IMR-90 (cell line): ENCODE measurements at regions not wholly inside any gene's neighbourhood (a gene's known extent, or its start where the extent isn't known, plus 50 kb on each side); places are given as distances from the start of the nearest gene placed in this dataset.

Experiments
- ATAC-seq: fragments of 200-7000 bp; cut with Tn5 transposase; 2 replicates; pipeline ENCODE4 v1.9.1; 2020; ENCODE audit warnings: low read depth, mild to moderate bottlenecking, moderate library complexity
- BruUV-seq: library from RNA; stranded (reverse); fragments of 400-500 nt; replicated peaks from 2 replicates; lab custom pipeline; 2021; lab: Mats Ljungman, UMichigan
- CTCF ChIA-PET: fragments of 300-600 bp; formaldehyde crosslinking; extraction: SDS; loops from one replicate; lab custom pipeline; 2021; ENCODE audit warnings: antibody characterized with exemption; lab: Yijun Ruan, JAX
- POLR2A ChIA-PET: fragments of 300-600 bp; sonication (Branson Sonifier 250); formaldehyde crosslinking; loops from one replicate; lab custom pipeline; 2022; ENCODE audit warnings: antibody characterized with exemption; ENCODE audit not compliant: unreplicated experiment; lab: Charles Lee
- DNase-seq: peaks from one replicate; pipeline ENCODE4 v3.0.0; 2013
- H2AFZ ChIP-seq: replicated peaks from 2 replicates; pipeline ENCODE3; 2013; ENCODE audit warnings: low read length, mild to moderate bottlenecking; ENCODE audit not compliant: poor library complexity
- H2AK5ac ChIP-seq: 2 replicates; pipeline ENCODE4 v1.6.1; 2013; ENCODE audit warnings: low read depth, low read length, inconsistent platforms
- H2AK9ac ChIP-seq: replicated peaks from 2 replicates; pipeline ENCODE3; 2013; ENCODE audit warnings: mild to moderate bottlenecking, low read depth, low read length, moderate library complexity; ENCODE audit not compliant: poor library complexity
- H2BK120ac ChIP-seq: 2 replicates; pipeline ENCODE4 v1.6.1; 2013; ENCODE audit warnings: low read depth, low read length, inconsistent platforms
- H2BK15ac ChIP-seq: 3 replicates; pipeline ENCODE4 v1.6.1; 2013; ENCODE audit warnings: low read depth, low read length, inconsistent platforms
- H2BK20ac ChIP-seq: 2 replicates; pipeline ENCODE4 v1.6.1; 2013; ENCODE audit warnings: low read depth, mild to moderate bottlenecking, inconsistent platforms, low read length, moderate library complexity
- H2BK5ac ChIP-seq: 2 replicates; pipeline ENCODE4 v1.6.1; 2013; ENCODE audit warnings: mild to moderate bottlenecking, low read depth, low read length, inconsistent platforms; ENCODE audit not compliant: poor library complexity, severe bottlenecking
- H3K14ac ChIP-seq: replicated peaks from 2 replicates; pipeline ENCODE4 v1.6.1; 2013; ENCODE audit warnings: low read depth, low read length, inconsistent platforms
- H3K18ac ChIP-seq: 2 replicates; pipeline ENCODE4 v1.6.1; 2013; ENCODE audit warnings: low read depth, low read length, control low read depth
- H3K23ac ChIP-seq: 2 replicates; pipeline ENCODE4 v1.6.1; 2013; ENCODE audit warnings: low read depth, low read length, inconsistent platforms
- H3K27ac ChIP-seq: 2 replicates; pipeline ENCODE4 v1.5.1; 2013; ENCODE audit warnings: mild to moderate bottlenecking, control low read depth, low read length; ENCODE audit not compliant: insufficient read depth
- H3K27me3 ChIP-seq: 2 replicates; pipeline ENCODE4 v1.6.1; 2013; ENCODE audit warnings: low read length; ENCODE audit not compliant: control insufficient read depth, insufficient read depth
- H3K36me3 ChIP-seq: 2 replicates; pipeline ENCODE4 v1.6.1; 2013; ENCODE audit warnings: low read length, mixed read lengths; ENCODE audit not compliant: control insufficient read depth, insufficient read depth
- H3K4ac ChIP-seq: 2 replicates; pipeline ENCODE4 v1.6.1; 2013; ENCODE audit warnings: low read depth, low read length, inconsistent platforms
- H3K4me1 ChIP-seq: 2 replicates; pipeline ENCODE4 v1.6.1; 2013; ENCODE audit warnings: low read length, mixed read lengths; ENCODE audit not compliant: control insufficient read depth, insufficient read depth
- H3K4me2 ChIP-seq: 2 replicates; pipeline ENCODE4 v1.6.1; 2013; ENCODE audit warnings: low read depth, mild to moderate bottlenecking, control low read depth, low read length, moderate library complexity
- H3K4me3 ChIP-seq: 2 replicates; pipeline ENCODE4 v1.5.1; 2013; ENCODE audit warnings: low read depth, mild to moderate bottlenecking, control low read depth, low read length, moderate library complexity; ENCODE audit not compliant: insufficient read depth
- H3K56ac ChIP-seq: 2 replicates; pipeline ENCODE4 v1.6.1; 2013; ENCODE audit warnings: low read length, inconsistent platforms; ENCODE audit not compliant: insufficient read depth; ENCODE audit errors: extremely low read depth
- H3K79me1 ChIP-seq, 2 experiments: 2 replicates each; pipeline ENCODE4 v1.6.1; 2013; ENCODE audit warnings: low read length in 2 of 2, inconsistent platforms in 1 of 2, low read depth in 1 of 2
- H3K9ac ChIP-seq: 2 replicates; pipeline ENCODE4 v1.6.1; 2013; ENCODE audit warnings: low read depth, low read length, control low read depth
- H3K9me1 ChIP-seq: 2 replicates; pipeline ENCODE4 v1.6.1; 2013; ENCODE audit warnings: low read length, inconsistent platforms; ENCODE audit not compliant: insufficient read depth
- H3K9me3 ChIP-seq: 2 replicates; pipeline ENCODE4 v1.6.1; 2013; ENCODE audit warnings: low read length; ENCODE audit not compliant: control insufficient read depth, insufficient read depth
- H4K20me1 ChIP-seq: 2 replicates; pipeline ENCODE4 v1.6.1; 2013; ENCODE audit warnings: low read length, inconsistent platforms; ENCODE audit not compliant: insufficient read depth
- H4K5ac ChIP-seq: 2 replicates; pipeline ENCODE4 v1.6.1; 2013; ENCODE audit warnings: mild to moderate bottlenecking, low read depth, low read length, control low read depth
- H4K8ac ChIP-seq, 2 experiments: 2 replicates each; pipeline ENCODE4 v1.6.1; 2013; ENCODE audit warnings: low read depth in 2 of 2, low read length in 2 of 2, control low read depth in 1 of 2, inconsistent platforms in 1 of 2
- H4K91ac ChIP-seq: 2 replicates; pipeline ENCODE4 v1.6.1; 2013; ENCODE audit warnings: low read depth, low read length, inconsistent platforms; ENCODE audit not compliant: insufficient read depth
- BHLHE40 ChIP-seq: fragments of 150-350 bp; IDR thresholded peaks from 2 replicates; pipeline ENCODE4 v1.6.1; 2016; ENCODE audit warnings: mild to moderate bottlenecking, low read depth, low read length
- CEBPB ChIP-seq: IDR thresholded peaks from 2 replicates; pipeline ENCODE4 v1.6.1; 2012; ENCODE audit warnings: low read depth, low read length, improper control_type of control experiment
- CHD1 ChIP-seq: IDR thresholded peaks from 2 replicates; pipeline ENCODE4 v1.6.1; 2012; ENCODE audit warnings: low read depth, low read length, improper control_type of control experiment
- CTCF ChIP-seq: conservative IDR thresholded peaks from 2 replicates; pipeline ENCODE4 v1.5.1; 2012; ENCODE audit warnings: mild to moderate bottlenecking, low read depth, low read length, improper control_type of control experiment
- FOS ChIP-seq: fragments of 150-350 bp; IDR thresholded peaks from 2 replicates; pipeline ENCODE4 v1.6.1; 2016; ENCODE audit warnings: low read depth, low read length
- MAFK ChIP-seq: IDR thresholded peaks from 2 replicates; pipeline ENCODE4 v1.6.1; 2012; ENCODE audit warnings: low read depth, low read length, improper control_type of control experiment
- MAZ ChIP-seq: IDR thresholded peaks from 2 replicates; pipeline ENCODE4 v1.6.1; 2012; ENCODE audit warnings: low read depth, mild to moderate bottlenecking, low read length, improper control_type of control experiment, moderate library complexity, borderline replicate concordance
- MXI1 ChIP-seq: IDR thresholded peaks from 2 replicates; pipeline ENCODE4 v1.6.1; 2012; ENCODE audit warnings: low read depth, mild to moderate bottlenecking, low read length, moderate library complexity, borderline replicate concordance
- NFE2L2 ChIP-seq: fragments of 150-350 bp; IDR thresholded peaks from 2 replicates; pipeline ENCODE4 v1.6.1; 2016; ENCODE audit warnings: low read depth, mild to moderate bottlenecking, low read length
- POLR2A ChIP-seq: IDR thresholded peaks from 2 replicates; pipeline ENCODE4 v1.6.1; 2012; ENCODE audit warnings: mild to moderate bottlenecking, low read depth, low read length
- SMC3 ChIP-seq: fragments of 150-350 bp; IDR thresholded peaks from 2 replicates; pipeline ENCODE4 v1.6.1; 2016; ENCODE audit warnings: low read depth, mild to moderate bottlenecking, antibody characterized with exemption, low read length, moderate library complexity
- WGBS, 2 experiments: methylation state at CpG; one replicate each; pipeline versions ENCODE4 v1.1.5 to v1.1.7; 2013; ENCODE audit warnings: missing lambda C conversion rate in 2 of 2; ENCODE audit not compliant: insufficient read length in 1 of 2; ENCODE audit errors: extremely low coverage in 2 of 2; 5-methylcytosine and 5-hydroxymethylcytosine counted together
- dilution Hi-C: fragments of 300-500 bp; cut with HindIII; formaldehyde crosslinking; loops from one replicate; pipeline ENCODE4 v1.14.3; 2018; ENCODE audit warnings: low sequenced_read_pairs; ENCODE audit not compliant: unreplicated experiment
- in situ Hi-C: fragments of 300-500 bp; cut with MboI; formaldehyde crosslinking; loops from 3 replicates; pipeline ENCODE4 v1.14.3; 2019; ENCODE audit warnings: low sequenced_read_pairs, inconsistent platforms, mixed read lengths
- intact Hi-C: fragments of 100-400 bp; cut with micrococcal nuclease; formaldehyde crosslinking; loops from 2 replicates; pipeline ENCODE4 v1.10.0; 2022

GRCh38 chr12:92444763-92445162 lies 258.0 kb upstream of the PLEKHG7 start:
- no peaks in the 10 kb centered on the region for H3K9me1 ChIP-seq
- H2AK5ac ChIP-seq: no peak overlapping the region
- H3K4ac ChIP-seq: no peak overlapping the region
- ChIA-PET POLR2A (no interaction called here), CTCF (no interaction called here)
- no peaks in the 10 kb centered on the region for H3K4me1 ChIP-seq
- H3K36me3 ChIP-seq: no peaks in the 10 kb centered on the region
- H4K91ac ChIP-seq: no peak overlapping the region
- H2BK15ac ChIP-seq: no peak overlapping the region
- no peaks in the 10 kb centered on the region for H4K20me1 ChIP-seq
- no peak overlapping the region for H4K8ac ChIP-seq
- H3K4me2 ChIP-seq: no peak overlapping the region
- no peak overlapping the region for H4K5ac ChIP-seq
- no peak overlapping the region for H2BK20ac ChIP-seq
- BruUV-seq: no TSS peak
- in situ Hi-C loops: no loop called here
- 69% methylated on average over 5 of the region's 9 CpGs; no CpG with 5 or more reads in 1 of the 2 experiments for WGBS, 2 experiments
- H3K27ac ChIP-seq: no peak overlapping the region
- DNase-seq (no peak), ATAC-seq (no peak)
- H3K27me3 ChIP-seq: peaks cover 8% of the 10 kb centered on the region
- H3K56ac ChIP-seq: no peak overlapping the region
- H3K18ac ChIP-seq: no peak overlapping the region
- H2AFZ ChIP-seq: no peak overlapping the region
- H2BK5ac ChIP-seq: no peak overlapping the region
- H3K9ac ChIP-seq: no peak overlapping the region
- H3K14ac ChIP-seq: no peak overlapping the region
- no peak overlapping the region for H2AK9ac ChIP-seq
- no peaks in the 10 kb centered on the region for H3K79me1 ChIP-seq
- no peak for TF ChIP-seq POLR2A
- TF ChIP-seq MAZ: no peak
- no peak for TF ChIP-seq SMC3
- no peak for TF ChIP-seq FOS
- no peak for TF ChIP-seq CEBPB
- TF ChIP-seq CHD1: no peak
- TF ChIP-seq MXI1: no peak
- TF ChIP-seq BHLHE40: no peak
- TF ChIP-seq CTCF: no peak
- TF ChIP-seq MAFK: no peak
- TF ChIP-seq NFE2L2: no peak
- dilution Hi-C loops: no loop called here
- H3K9me3 ChIP-seq: no peaks in the 10 kb centered on the region
- H3K23ac ChIP-seq: no peak overlapping the region
- H3K4me3 ChIP-seq: no peak overlapping the region
- intact Hi-C loops: no loop called here
- H2BK120ac ChIP-seq: no peak overlapping the region
